Liver (tissue), 8 donors: ENCODE measurements at regions not wholly inside any gene's neighbourhood (a gene's known extent, or its start where the extent isn't known, plus 50 kb on each side); places are given as distances from the start of the nearest gene placed in this dataset.

Experiments used
- DNase-seq: peaks from one replicate; pipeline ENCODE4 v3.0.0-alpha.2; 2017; ENCODE audit warnings: low spot score
- H3K27ac ChIP-seq, 2 donors: one replicate each; pipeline ENCODE4 v1.7.0; 2013; ENCODE audit warnings: inconsistent platforms in 2 of 2, low read length in 2 of 2, control low read depth in 1 of 2, low read depth in 1 of 2, mild to moderate bottlenecking in 1 of 2
- H3K27me3 ChIP-seq, 4 donors: one replicate each; pipeline versions ENCODE4 v1.6.1 to v1.7.0; 2013; ENCODE audit warnings: low read length in 3 of 4, inconsistent platforms in 1 of 4, mild to moderate bottlenecking in 1 of 4, moderate library complexity in 1 of 4; ENCODE audit not compliant: control insufficient read depth in 4 of 4, insufficient read depth in 4 of 4
- H3K36me3 ChIP-seq, 4 donors: one replicate each; pipeline versions ENCODE4 v1.6.1 to v1.7.0; 2013; ENCODE audit warnings: low read length in 3 of 4, mild to moderate bottlenecking in 3 of 4, low read depth in 1 of 4, moderate library complexity in 1 of 4; ENCODE audit not compliant: control insufficient read depth in 4 of 4, insufficient read depth in 3 of 4
- H3K4me1 ChIP-seq, 4 donors: one replicate each; pipeline versions ENCODE4 v1.6.1 to v1.7.0; 2013; ENCODE audit warnings: low read length in 3 of 4, mild to moderate bottlenecking in 3 of 4, moderate library complexity in 1 of 4; ENCODE audit not compliant: control insufficient read depth in 4 of 4, insufficient read depth in 4 of 4
- H3K4me3 ChIP-seq, 3 donors: one replicate each; pipeline versions ENCODE4 v1.6.1 to v1.7.0; 2013; ENCODE audit warnings: low read length in 3 of 3, control low read depth in 1 of 3, low read depth in 1 of 3, mild to moderate bottlenecking in 1 of 3
- H3K9ac ChIP-seq, 2 donors: one replicate each; pipeline ENCODE4 v1.7.0; 2013; ENCODE audit warnings: low read length in 2 of 2, mild to moderate bottlenecking in 2 of 2, moderate library complexity in 2 of 2, control low read depth in 1 of 2, low read depth in 1 of 2
- H3K9me3 ChIP-seq, 4 donors: one replicate each; pipeline versions ENCODE4 v1.6.1 to v1.7.0; 2013; ENCODE audit warnings: low read length in 3 of 4; ENCODE audit not compliant: control insufficient read depth in 4 of 4
- ATF3 ChIP-seq: IDR thresholded peaks from 2 replicates; pipeline ENCODE4 v1.6.1; 2016; ENCODE audit warnings: antibody characterized with exemption
- CTCF ChIP-seq: fragments of 150-350 bp; IDR thresholded peaks from 2 replicates; pipeline ENCODE4 v1.5.1; 2017; ENCODE audit warnings: improper control_type of control experiment, low read depth, low read length; ENCODE audit not compliant: missing input control
- EGR1 ChIP-seq, 2 donors: IDR thresholded peaks; 2 replicates each; pipeline ENCODE4 v1.6.1; 2016 to 2018; ENCODE audit warnings: antibody characterized with exemption in 2 of 2, low read depth in 2 of 2
- FOXA1 ChIP-seq: IDR thresholded peaks from 2 replicates; pipeline ENCODE4 v1.6.1; 2016; ENCODE audit warnings: antibody characterized with exemption
- FOXA2 ChIP-seq: IDR thresholded peaks from 2 replicates; pipeline ENCODE4 v1.6.1; 2016; ENCODE audit warnings: antibody characterized with exemption
- GABPA ChIP-seq, 2 donors: IDR thresholded peaks in 1 of 2; conservative IDR thresholded peaks in 1 of 2; 2 replicates each; pipeline ENCODE4 v1.6.1; 2016; ENCODE audit warnings: antibody characterized with exemption in 2 of 2, mild to moderate bottlenecking in 1 of 2, moderate library complexity in 1 of 2
- HNF4A ChIP-seq, 2 donors: conservative IDR thresholded peaks; 2 replicates each; pipeline ENCODE4 v1.6.1; 2016; ENCODE audit warnings: antibody characterized with exemption in 2 of 2, mild to moderate bottlenecking in 2 of 2
- HNF4G ChIP-seq: IDR thresholded peaks from 2 replicates; pipeline ENCODE4 v1.6.1; 2016; ENCODE audit warnings: antibody characterized with exemption
- JUND ChIP-seq, 2 donors: IDR thresholded peaks; 2 replicates each; pipeline ENCODE4 v1.6.1; 2016; ENCODE audit warnings: antibody characterized with exemption in 2 of 2
- MAX ChIP-seq: IDR thresholded peaks from 2 replicates; pipeline ENCODE4 v1.6.1; 2016; ENCODE audit warnings: antibody characterized with exemption
- NR2F2 ChIP-seq: IDR thresholded peaks from 2 replicates; pipeline ENCODE4 v1.6.1; 2016; ENCODE audit warnings: antibody characterized with exemption
- RAD21 ChIP-seq, 2 donors: IDR thresholded peaks; 2 replicates each; pipeline ENCODE4 v1.6.1; 2016; ENCODE audit warnings: antibody characterized with exemption in 2 of 2, mild to moderate bottlenecking in 2 of 2
- RXRA ChIP-seq, 2 donors: IDR thresholded peaks; 2 replicates each; pipeline ENCODE4 v1.6.1; 2017 to 2018; ENCODE audit warnings: antibody characterized with exemption in 2 of 2, mild to moderate bottlenecking in 1 of 2
- SP1 ChIP-seq: IDR thresholded peaks from 2 replicates; pipeline ENCODE4 v1.6.1; 2018; ENCODE audit warnings: antibody characterized with exemption, mild to moderate bottlenecking
- YY1 ChIP-seq: IDR thresholded peaks from 2 replicates; pipeline ENCODE4 v1.6.1; 2016; ENCODE audit warnings: antibody characterized with exemption, mild to moderate bottlenecking
- WGBS: extraction: QIAGEN DNeasy Blood & Tissue Kit; methylation state at CpG from one replicate; pipeline ENCODE4 v1.1.7; 2013; 5-methylcytosine and 5-hydroxymethylcytosine counted together
- TF ChIP-seq, protein P1 (sequence below): IDR thresholded peaks from 2 replicates; pipeline ENCODE4 v1.6.1; 2016; ENCODE audit warnings: antibody characterized with exemption, mild to moderate bottlenecking
- TF ChIP-seq, protein P2 (sequence below): IDR thresholded peaks from 2 replicates; pipeline ENCODE4 v1.6.1; 2016; ENCODE audit warnings: antibody characterized with exemption
- donor health status: healthy.
- donor health status: healthy.
- donor health status: healthy.
- donor health status: healthy.
- donor health status: healthy.

- TF ChIP-seq CTCF (no peak), ATF3 (no peak), HNF4G (no peak), EGR1 (IDR thresholded peaks at IDR 0.05; ENCODE audit: low read depth in 2 of 2) (no peak)
These were observed 384.8 kb upstream of the TGFBR2 start (continued) for GRCh38 chr3:30221619-30222018.

DNA sequence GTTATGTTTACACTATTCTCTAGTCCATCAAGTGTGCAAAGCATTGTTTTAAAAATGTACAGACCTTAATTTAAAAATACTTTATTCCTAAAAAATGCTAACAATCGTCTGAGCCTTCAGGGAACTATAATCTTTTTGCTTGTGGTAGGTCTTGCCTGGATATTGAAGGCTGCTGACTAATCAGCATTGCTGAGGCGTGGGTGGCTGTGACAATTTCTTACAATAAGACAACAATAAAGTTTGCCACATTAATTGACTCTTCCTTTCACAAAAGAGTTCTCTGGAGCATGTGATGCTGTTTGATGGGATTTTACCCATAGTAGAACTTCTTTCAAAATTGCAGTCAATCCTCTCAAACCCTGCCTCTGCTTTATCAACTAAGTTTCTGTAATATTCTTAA, 384.0 kb upstream of the TGFBR2 start:
- no peak overlapping the region for H3K27ac ChIP-seq
- TF ChIP-seq HNF4G, result no peak
- no peak for TF ChIP-seq MAX
- TF ChIP-seq GABPA (IDR thresholded peaks at IDR 0.05 in 1 of 2, conservative IDR thresholded peaks at IDR 0.05 in 1 of 2), result no peak
- no peak for TF ChIP-seq HNF4A (conservative IDR thresholded peaks at IDR 0.05)
- no peak for TF ChIP-seq FOXA2
- no peak for TF ChIP-seq JUND (IDR thresholded peaks at IDR 0.05)
- no peak for TF ChIP-seq NR2F2
- TF ChIP-seq FOXA1, result no peak
- no peak for TF ChIP-seq YY1
- TF ChIP-seq, protein P1, sequence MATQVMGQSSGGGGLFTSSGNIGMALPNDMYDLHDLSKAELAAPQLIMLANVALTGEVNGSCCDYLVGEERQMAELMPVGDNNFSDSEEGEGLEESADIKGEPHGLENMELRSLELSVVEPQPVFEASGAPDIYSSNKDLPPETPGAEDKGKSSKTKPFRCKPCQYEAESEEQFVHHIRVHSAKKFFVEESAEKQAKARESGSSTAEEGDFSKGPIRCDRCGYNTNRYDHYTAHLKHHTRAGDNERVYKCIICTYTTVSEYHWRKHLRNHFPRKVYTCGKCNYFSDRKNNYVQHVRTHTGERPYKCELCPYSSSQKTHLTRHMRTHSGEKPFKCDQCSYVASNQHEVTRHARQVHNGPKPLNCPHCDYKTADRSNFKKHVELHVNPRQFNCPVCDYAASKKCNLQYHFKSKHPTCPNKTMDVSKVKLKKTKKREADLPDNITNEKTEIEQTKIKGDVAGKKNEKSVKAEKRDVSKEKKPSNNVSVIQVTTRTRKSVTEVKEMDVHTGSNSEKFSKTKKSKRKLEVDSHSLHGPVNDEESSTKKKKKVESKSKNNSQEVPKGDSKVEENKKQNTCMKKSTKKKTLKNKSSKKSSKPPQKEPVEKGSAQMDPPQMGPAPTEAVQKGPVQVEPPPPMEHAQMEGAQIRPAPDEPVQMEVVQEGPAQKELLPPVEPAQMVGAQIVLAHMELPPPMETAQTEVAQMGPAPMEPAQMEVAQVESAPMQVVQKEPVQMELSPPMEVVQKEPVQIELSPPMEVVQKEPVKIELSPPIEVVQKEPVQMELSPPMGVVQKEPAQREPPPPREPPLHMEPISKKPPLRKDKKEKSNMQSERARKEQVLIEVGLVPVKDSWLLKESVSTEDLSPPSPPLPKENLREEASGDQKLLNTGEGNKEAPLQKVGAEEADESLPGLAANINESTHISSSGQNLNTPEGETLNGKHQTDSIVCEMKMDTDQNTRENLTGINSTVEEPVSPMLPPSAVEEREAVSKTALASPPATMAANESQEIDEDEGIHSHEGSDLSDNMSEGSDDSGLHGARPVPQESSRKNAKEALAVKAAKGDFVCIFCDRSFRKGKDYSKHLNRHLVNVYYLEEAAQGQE, result no peak
- TF ChIP-seq RXRA (IDR thresholded peaks at IDR 0.05), result no peak
- TF ChIP-seq EGR1 (IDR thresholded peaks at IDR 0.05; ENCODE audit: low read depth in 2 of 2), result no peak
- TF ChIP-seq RAD21 (IDR thresholded peaks at IDR 0.05), result no peak
- no peak for TF ChIP-seq SP1
- TF ChIP-seq, protein P2, sequence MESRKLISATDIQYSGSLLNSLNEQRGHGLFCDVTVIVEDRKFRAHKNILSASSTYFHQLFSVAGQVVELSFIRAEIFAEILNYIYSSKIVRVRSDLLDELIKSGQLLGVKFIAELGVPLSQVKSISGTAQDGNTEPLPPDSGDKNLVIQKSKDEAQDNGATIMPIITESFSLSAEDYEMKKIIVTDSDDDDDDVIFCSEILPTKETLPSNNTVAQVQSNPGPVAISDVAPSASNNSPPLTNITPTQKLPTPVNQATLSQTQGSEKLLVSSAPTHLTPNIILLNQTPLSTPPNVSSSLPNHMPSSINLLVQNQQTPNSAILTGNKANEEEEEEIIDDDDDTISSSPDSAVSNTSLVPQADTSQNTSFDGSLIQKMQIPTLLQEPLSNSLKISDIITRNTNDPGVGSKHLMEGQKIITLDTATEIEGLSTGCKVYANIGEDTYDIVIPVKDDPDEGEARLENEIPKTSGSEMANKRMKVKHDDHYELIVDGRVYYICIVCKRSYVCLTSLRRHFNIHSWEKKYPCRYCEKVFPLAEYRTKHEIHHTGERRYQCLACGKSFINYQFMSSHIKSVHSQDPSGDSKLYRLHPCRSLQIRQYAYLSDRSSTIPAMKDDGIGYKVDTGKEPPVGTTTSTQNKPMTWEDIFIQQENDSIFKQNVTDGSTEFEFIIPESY, result no peak
- no peak overlapping the region for H3K4me3 ChIP-seq
- H3K27me3 ChIP-seq, result no peaks in the 10 kb centered on the region
- no peak overlapping the region for H3K9ac ChIP-seq
- WGBS, result 88% methylated on average over 2 of the region's 2 CpGs
- peaks cover 2 to 7% (median 4%) of the 10 kb centered on the region in 4 donors for H3K4me1 ChIP-seq
- H3K36me3 ChIP-seq, result no peaks in the 10 kb centered on the region
- H3K9me3 ChIP-seq, result no peaks in the 10 kb centered on the region
- DNase-seq, result no peak
